ENCODE measurements at regions not wholly inside any gene's neighbourhood (a gene's known extent, or its start where the extent isn't known, plus 50 kb on each side); places are given as distances from the start of the nearest gene placed in this dataset.

- H3K4me3 Mint-ChIP-seq, result no peak overlapping the region
- TF ChIP-seq, protein P1, sequence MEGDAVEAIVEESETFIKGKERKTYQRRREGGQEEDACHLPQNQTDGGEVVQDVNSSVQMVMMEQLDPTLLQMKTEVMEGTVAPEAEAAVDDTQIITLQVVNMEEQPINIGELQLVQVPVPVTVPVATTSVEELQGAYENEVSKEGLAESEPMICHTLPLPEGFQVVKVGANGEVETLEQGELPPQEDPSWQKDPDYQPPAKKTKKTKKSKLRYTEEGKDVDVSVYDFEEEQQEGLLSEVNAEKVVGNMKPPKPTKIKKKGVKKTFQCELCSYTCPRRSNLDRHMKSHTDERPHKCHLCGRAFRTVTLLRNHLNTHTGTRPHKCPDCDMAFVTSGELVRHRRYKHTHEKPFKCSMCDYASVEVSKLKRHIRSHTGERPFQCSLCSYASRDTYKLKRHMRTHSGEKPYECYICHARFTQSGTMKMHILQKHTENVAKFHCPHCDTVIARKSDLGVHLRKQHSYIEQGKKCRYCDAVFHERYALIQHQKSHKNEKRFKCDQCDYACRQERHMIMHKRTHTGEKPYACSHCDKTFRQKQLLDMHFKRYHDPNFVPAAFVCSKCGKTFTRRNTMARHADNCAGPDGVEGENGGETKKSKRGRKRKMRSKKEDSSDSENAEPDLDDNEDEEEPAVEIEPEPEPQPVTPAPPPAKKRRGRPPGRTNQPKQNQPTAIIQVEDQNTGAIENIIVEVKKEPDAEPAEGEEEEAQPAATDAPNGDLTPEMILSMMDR (conservative IDR thresholded peaks at IDR 0.05), result no peak
- no peak overlapping the region for H3K27ac Mint-ChIP-seq (ENCODE audit: unreplicated experiment)
- peaks cover 2% of the 10 kb centered on the region for H3K9me3 Mint-ChIP-seq
- H3K4me1 Mint-ChIP-seq, result no peaks in the 10 kb centered on the region
- no peak for DNase-seq (ENCODE audit: low read depth, low spot score)
- no peaks in the 10 kb centered on the region for H3K27me3 Mint-ChIP-seq (ENCODE audit: low read depth)
- no peaks in the 10 kb centered on the region for H3K36me3 Mint-ChIP-seq (ENCODE audit: low read depth)
Observed at GRCh38 chr20:6651561-6651960, 115.9 kb upstream of the BMP2 start.

DNA sequence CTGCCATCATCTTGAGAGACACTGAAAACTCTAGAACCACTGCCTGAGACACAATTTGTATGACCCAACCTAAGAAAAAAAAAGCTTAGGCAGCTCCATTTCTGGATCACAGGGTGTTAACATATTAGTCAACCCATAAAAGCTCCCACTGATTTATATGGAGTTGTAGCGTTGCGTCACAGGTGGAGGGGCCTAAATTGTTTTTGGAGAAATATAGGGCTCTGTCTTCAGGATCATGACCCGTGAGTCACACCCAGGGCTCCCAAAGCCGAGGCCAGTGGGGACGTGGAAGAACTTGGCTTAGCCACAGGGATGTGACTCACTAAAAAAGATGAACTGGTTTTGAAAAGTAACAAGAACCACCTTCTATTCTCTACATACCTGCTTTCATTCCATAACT, 116.5 kb upstream of the BMP2 start:
- H3K4me3 Mint-ChIP-seq, result no peak overlapping the region
- H3K27ac Mint-ChIP-seq (ENCODE audit: unreplicated experiment), result no peak overlapping the region
- H3K4me1 Mint-ChIP-seq, result no peaks in the 10 kb centered on the region
- H3K27me3 Mint-ChIP-seq (ENCODE audit: low read depth), result no peaks in the 10 kb centered on the region
- H3K36me3 Mint-ChIP-seq (ENCODE audit: low read depth), result no peaks in the 10 kb centered on the region
- DNase-seq (ENCODE audit: low read depth, low spot score), result no peak
- TF ChIP-seq, protein P1 (conservative IDR thresholded peaks at IDR 0.05), result no peak
- peaks cover 2% of the 10 kb centered on the region for H3K9me3 Mint-ChIP-seq

- Mint-ChIP-seq H3K36me3 (ENCODE audit: low read depth) (no peaks in the 10 kb centered on the region), H3K9me3 (peaks cover 2% of the 10 kb centered on the region), H3K27ac (ENCODE audit: unreplicated experiment) (no peak overlapping the region), H3K4me1 (no peaks in the 10 kb centered on the region), H3K4me3 (no peak overlapping the region), H3K27me3 (ENCODE audit: low read depth) (no peaks in the 10 kb centered on the region)
- TF ChIP-seq, protein P1 (conservative IDR thresholded peaks at IDR 0.05), result no peak
- DNase-seq (ENCODE audit: low read depth, low spot score), result no peak
Observed at GRCh38 chr20:6646021-6646636, 121.4 kb upstream of the BMP2 start.

DNA sequence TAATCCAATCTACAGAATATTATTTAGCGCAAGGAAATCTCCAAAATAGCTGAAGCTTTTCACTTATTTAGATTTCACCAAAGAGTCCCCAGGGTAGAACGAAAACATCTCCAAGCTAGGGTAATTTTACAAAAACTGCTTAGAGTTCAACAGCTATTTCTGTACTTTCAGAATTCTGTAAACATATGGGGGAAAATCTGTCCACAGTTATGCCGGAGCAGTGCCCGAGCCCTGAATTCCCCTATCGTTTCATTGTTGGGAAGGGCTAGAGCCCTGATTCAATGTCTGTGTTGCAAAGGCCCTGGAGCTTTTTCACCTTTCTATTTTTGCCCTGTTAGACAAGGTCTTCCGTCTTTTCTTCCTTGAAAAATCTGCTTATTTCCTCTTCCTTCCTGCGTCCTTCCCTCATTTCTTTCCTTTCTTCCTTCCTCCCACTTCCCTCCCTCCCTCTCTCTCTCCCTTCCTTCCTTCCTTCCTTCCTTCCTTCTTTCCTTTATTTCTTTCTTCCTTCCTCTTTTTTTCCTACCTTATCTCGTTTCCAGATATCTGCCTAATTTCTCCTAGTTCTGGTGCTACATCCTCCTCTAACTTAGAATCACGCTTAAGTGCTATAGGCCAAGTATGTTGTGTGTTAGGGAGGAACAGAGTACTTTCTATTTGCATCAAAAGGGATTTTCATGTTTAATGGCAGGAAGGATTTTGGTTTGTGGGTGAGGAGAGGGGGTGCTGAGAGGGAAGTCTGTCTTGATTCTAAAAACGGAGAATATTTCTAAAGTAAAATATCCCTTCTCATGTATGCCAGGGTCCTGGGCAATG, 122.5 kb upstream of the BMP2 start:
- Mint-ChIP-seq H3K4me1 (no peaks in the 10 kb centered on the region), H3K27me3 (ENCODE audit: low read depth) (peaks cover 5% of the 10 kb centered on the region), H3K27ac (ENCODE audit: unreplicated experiment) (no peak overlapping the region), H3K9me3 (peaks cover 5% of the 10 kb centered on the region), H3K36me3 (ENCODE audit: low read depth) (no peaks in the 10 kb centered on the region), H3K4me3 (no peak overlapping the region)
- DNase-seq (ENCODE audit: low read depth, low spot score), result no peak
- TF ChIP-seq, protein P1 (conservative IDR thresholded peaks at IDR 0.05), result no peak

DNA sequence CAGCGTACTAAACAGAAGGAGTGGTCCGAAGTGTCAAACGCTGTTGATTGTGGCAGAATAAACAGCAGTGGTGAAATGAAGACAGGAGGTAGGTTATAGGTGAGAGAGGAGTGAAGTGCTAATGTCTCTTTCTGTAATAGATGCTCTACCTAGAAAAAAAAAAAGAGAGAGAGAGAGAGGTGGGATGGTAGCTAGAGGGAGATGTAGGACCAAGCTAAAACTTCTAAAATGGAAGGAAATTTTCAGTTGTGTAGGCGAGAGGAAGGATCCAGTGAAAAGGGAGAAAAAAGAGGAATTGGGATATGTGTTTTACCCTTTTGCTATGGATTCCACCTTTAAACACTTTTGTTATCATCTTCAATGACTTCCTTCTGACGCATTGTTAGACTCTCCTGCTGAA, 126.5 kb upstream of the BMP2 start:
- Mint-ChIP-seq H3K4me3 (no peak overlapping the region), H3K9me3 (peaks cover 6% of the 10 kb centered on the region), H3K27me3 (ENCODE audit: low read depth) (peaks cover 8% of the 10 kb centered on the region), H3K4me1 (no peaks in the 10 kb centered on the region), H3K27ac (ENCODE audit: unreplicated experiment) (no peak overlapping the region), H3K36me3 (ENCODE audit: low read depth) (no peaks in the 10 kb centered on the region)
- DNase-seq (ENCODE audit: low read depth, low spot score), result no peak
- TF ChIP-seq, protein P1 (conservative IDR thresholded peaks at IDR 0.05), result no peak
